Liver (tissue), 8 donors: ENCODE measurements at regions not wholly inside any gene's neighbourhood (a gene's known extent, or its start where the extent isn't known, plus 50 kb on each side); places are given as distances from the start of the nearest gene placed in this dataset.

Experiments used
- DNase-seq: peaks from one replicate; pipeline ENCODE4 v3.0.0-alpha.2; 2017; ENCODE audit warnings: low spot score
- H3K27ac ChIP-seq, 2 donors: one replicate each; pipeline ENCODE4 v1.7.0; 2013; ENCODE audit warnings: inconsistent platforms in 2 of 2, low read length in 2 of 2, control low read depth in 1 of 2, low read depth in 1 of 2, mild to moderate bottlenecking in 1 of 2
- H3K27me3 ChIP-seq, 4 donors: one replicate each; pipeline versions ENCODE4 v1.6.1 to v1.7.0; 2013; ENCODE audit warnings: low read length in 3 of 4, inconsistent platforms in 1 of 4, mild to moderate bottlenecking in 1 of 4, moderate library complexity in 1 of 4; ENCODE audit not compliant: control insufficient read depth in 4 of 4, insufficient read depth in 4 of 4
- H3K36me3 ChIP-seq, 4 donors: one replicate each; pipeline versions ENCODE4 v1.6.1 to v1.7.0; 2013; ENCODE audit warnings: low read length in 3 of 4, mild to moderate bottlenecking in 3 of 4, low read depth in 1 of 4, moderate library complexity in 1 of 4; ENCODE audit not compliant: control insufficient read depth in 4 of 4, insufficient read depth in 3 of 4
- H3K4me1 ChIP-seq, 4 donors: one replicate each; pipeline versions ENCODE4 v1.6.1 to v1.7.0; 2013; ENCODE audit warnings: low read length in 3 of 4, mild to moderate bottlenecking in 3 of 4, moderate library complexity in 1 of 4; ENCODE audit not compliant: control insufficient read depth in 4 of 4, insufficient read depth in 4 of 4
- H3K4me3 ChIP-seq, 3 donors: one replicate each; pipeline versions ENCODE4 v1.6.1 to v1.7.0; 2013; ENCODE audit warnings: low read length in 3 of 3, control low read depth in 1 of 3, low read depth in 1 of 3, mild to moderate bottlenecking in 1 of 3
- H3K9ac ChIP-seq, 2 donors: one replicate each; pipeline ENCODE4 v1.7.0; 2013; ENCODE audit warnings: low read length in 2 of 2, mild to moderate bottlenecking in 2 of 2, moderate library complexity in 2 of 2, control low read depth in 1 of 2, low read depth in 1 of 2
- H3K9me3 ChIP-seq, 4 donors: one replicate each; pipeline versions ENCODE4 v1.6.1 to v1.7.0; 2013; ENCODE audit warnings: low read length in 3 of 4; ENCODE audit not compliant: control insufficient read depth in 4 of 4
- ATF3 ChIP-seq: IDR thresholded peaks from 2 replicates; pipeline ENCODE4 v1.6.1; 2016; ENCODE audit warnings: antibody characterized with exemption
- CTCF ChIP-seq: fragments of 150-350 bp; IDR thresholded peaks from 2 replicates; pipeline ENCODE4 v1.5.1; 2017; ENCODE audit warnings: improper control_type of control experiment, low read depth, low read length; ENCODE audit not compliant: missing input control
- FOXA1 ChIP-seq: IDR thresholded peaks from 2 replicates; pipeline ENCODE4 v1.6.1; 2016; ENCODE audit warnings: antibody characterized with exemption
- FOXA2 ChIP-seq: IDR thresholded peaks from 2 replicates; pipeline ENCODE4 v1.6.1; 2016; ENCODE audit warnings: antibody characterized with exemption
- JUND ChIP-seq, 2 donors: IDR thresholded peaks; 2 replicates each; pipeline ENCODE4 v1.6.1; 2016; ENCODE audit warnings: antibody characterized with exemption in 2 of 2
- NR2F2 ChIP-seq: IDR thresholded peaks from 2 replicates; pipeline ENCODE4 v1.6.1; 2016; ENCODE audit warnings: antibody characterized with exemption
- REST ChIP-seq: IDR thresholded peaks from 2 replicates; pipeline ENCODE4 v1.6.1; 2016; ENCODE audit warnings: antibody characterized with exemption, mild to moderate bottlenecking
- RXRA ChIP-seq, 2 donors: IDR thresholded peaks; 2 replicates each; pipeline ENCODE4 v1.6.1; 2017 to 2018; ENCODE audit warnings: antibody characterized with exemption in 2 of 2, mild to moderate bottlenecking in 1 of 2
- TAF1 ChIP-seq: conservative IDR thresholded peaks from 2 replicates; pipeline ENCODE4 v1.6.1; 2016; ENCODE audit warnings: antibody characterized with exemption, mild to moderate bottlenecking
- YY1 ChIP-seq: IDR thresholded peaks from 2 replicates; pipeline ENCODE4 v1.6.1; 2016; ENCODE audit warnings: antibody characterized with exemption, mild to moderate bottlenecking
- WGBS: extraction: QIAGEN DNeasy Blood & Tissue Kit; methylation state at CpG from one replicate; pipeline ENCODE4 v1.1.7; 2013; 5-methylcytosine and 5-hydroxymethylcytosine counted together
- donor health status: healthy.
- donor health status: healthy.
- donor health status: healthy.
- donor health status: healthy.
- donor health status: healthy.

GRCh38 chr7:106392144-106392543 is 107.4 kb upstream of the NAMPT start:
- TF ChIP-seq FOXA1 (no peak), TAF1 (no peak), JUND (IDR thresholded peaks at IDR 0.05) (no peak), YY1 (no peak), RXRA (IDR thresholded peaks at IDR 0.05) (no peak), ATF3 (no peak), REST (no peak), NR2F2 (no peak), CTCF (no peak)
- no peaks in the 10 kb centered on the region for H3K36me3 ChIP-seq
- DNase-seq, result no peak
- WGBS, result 87% methylated on average over 4 of the region's 4 CpGs
- no peak overlapping the region for H3K27ac ChIP-seq
- H3K9ac ChIP-seq, result no peak overlapping the region
- H3K4me3 ChIP-seq, result no peak overlapping the region
- no peaks in the 10 kb centered on the region for H3K4me1 ChIP-seq
- no peaks in the 10 kb centered on the region for H3K9me3 ChIP-seq
- no peaks in the 10 kb centered on the region for H3K27me3 ChIP-seq

GRCh38 chr7:106386958-106387357 is 102.2 kb upstream of the NAMPT start:
- DNase-seq, result no peak
- TF ChIP-seq REST (no peak), TAF1 (no peak), RXRA (IDR thresholded peaks at IDR 0.05) (no peak), NR2F2 (no peak), FOXA2 (no peak)
- Histone ChIP-seq H3K9ac (no peak overlapping the region), H3K9me3 (peaks cover 0 to 1% (median 0%) of the 10 kb centered on the region in 4 donors), H3K36me3 (no peaks in the 10 kb centered on the region), H3K27ac (no peak overlapping the region), H3K4me1 (no peaks in the 10 kb centered on the region), H3K4me3 (no peak overlapping the region), H3K27me3 (no peaks in the 10 kb centered on the region)
- WGBS, result 95% methylated on average over 5 of the region's 5 CpGs
